ENCODE measurements at regions not wholly inside any gene's neighbourhood (a gene's known extent, or its start where the extent isn't known, plus 50 kb on each side); places are given as distances from the start of the nearest gene placed in this dataset.

GRCh38 chr1:214901718-214902117 is 180.8 kb upstream of the KCNK2 start:
- Histone ChIP-seq H3K36me3 (ENCODE audit: insufficient read depth, low read length, poor library complexity, severe bottlenecking) (no peaks in the 10 kb centered on the region), H3K9me3 (ENCODE audit: low read depth, low read length, poor library complexity, severe bottlenecking) (no peaks in the 10 kb centered on the region), H3K4me1 (ENCODE audit: insufficient read depth, low read length, poor library complexity, severe bottlenecking) (no peaks in the 10 kb centered on the region), H3K4me3 (ENCODE audit: low read depth, low read length, poor library complexity, severe bottlenecking) (no peak overlapping the region), H3K27ac (ENCODE audit: low read depth, low read length, poor library complexity, severe bottlenecking) (no peak overlapping the region), H3K27me3 (replicated peaks; ENCODE audit: insufficient read depth, low read depth, low read length, poor library complexity) (peaks cover 16% of the 10 kb centered on the region)
- ChIA-PET POLR2A (ENCODE audit: low non-redundant PET) (no interaction called here), CTCF (no interaction called here)
- no TSS peak for BruUV-seq (replicated peaks)
- DNase-seq (ENCODE audit: low spot score): no peak
- TF ChIP-seq EZH2 (IDR thresholded peaks at IDR 0.05; ENCODE audit: borderline replicate concordance, low read depth, low read length, poor library complexity, severe bottlenecking): no peak
- no peak for TF ChIP-seq CTCF (conservative IDR thresholded peaks at IDR 0.05; ENCODE audit: low read depth, low read length)
- intact Hi-C loops (cut with micrococcal nuclease; ENCODE audit: unreplicated experiment): no loop called here

DNA sequence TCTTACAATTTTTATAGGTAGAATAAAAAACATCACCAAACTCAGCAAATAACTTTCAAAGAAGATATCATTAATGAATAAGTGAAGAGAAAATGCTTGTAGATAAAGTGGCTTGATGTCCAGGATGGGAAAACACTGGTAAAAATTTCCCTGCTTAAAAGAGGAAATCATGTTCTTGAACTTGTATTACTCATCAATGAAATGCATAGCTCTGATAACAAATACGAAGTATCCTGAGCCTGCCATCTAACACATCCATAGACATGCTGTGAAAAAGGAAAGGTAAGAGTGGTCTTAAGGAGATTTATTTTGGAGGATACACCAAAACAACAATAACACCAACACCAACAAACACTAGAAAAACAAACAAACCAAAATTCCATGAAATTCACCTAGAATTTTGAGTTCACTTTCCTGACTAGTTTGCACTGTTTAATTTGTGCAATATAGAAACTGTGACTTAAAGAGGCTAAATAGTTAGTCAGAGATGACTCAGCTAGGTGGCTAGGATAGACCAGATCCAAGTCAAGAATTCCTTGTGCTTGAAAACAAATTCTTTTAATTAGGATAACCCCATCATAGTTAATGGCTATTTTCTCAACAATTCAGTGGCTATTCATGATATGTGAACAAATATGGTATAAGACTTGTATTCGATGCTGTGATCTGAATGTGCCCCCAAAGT is 179.8 kb upstream of the KCNK2 start:
- no peaks in the 10 kb centered on the region for H3K36me3 ChIP-seq (ENCODE audit: insufficient read depth, low read length, poor library complexity, severe bottlenecking)
- DNase-seq (ENCODE audit: low spot score): no peak
- TF ChIP-seq CTCF (conservative IDR thresholded peaks at IDR 0.05; ENCODE audit: low read depth, low read length) (no peak), EZH2 (IDR thresholded peaks at IDR 0.05; ENCODE audit: borderline replicate concordance, low read depth, low read length, poor library complexity, severe bottlenecking) (no peak)
- no peaks in the 10 kb centered on the region for H3K9me3 ChIP-seq (ENCODE audit: low read depth, low read length, poor library complexity, severe bottlenecking)
- H3K27ac ChIP-seq (ENCODE audit: low read depth, low read length, poor library complexity, severe bottlenecking): no peak overlapping the region
- intact Hi-C loops (cut with micrococcal nuclease; ENCODE audit: unreplicated experiment): no loop called here
- H3K4me3 ChIP-seq (ENCODE audit: low read depth, low read length, poor library complexity, severe bottlenecking): no peak overlapping the region
- peaks cover 11% of the 10 kb centered on the region for H3K27me3 ChIP-seq (replicated peaks; ENCODE audit: insufficient read depth, low read depth, low read length, poor library complexity)
- ChIA-PET POLR2A (ENCODE audit: low non-redundant PET) (no interaction called here), CTCF (no interaction called here)
- H3K4me1 ChIP-seq (ENCODE audit: insufficient read depth, low read length, poor library complexity, severe bottlenecking): no peaks in the 10 kb centered on the region
- no TSS peak for BruUV-seq (replicated peaks)

- Histone ChIP-seq H3K27ac (ENCODE audit: low read depth, low read length, poor library complexity, severe bottlenecking) (no peak overlapping the region), H3K9me3 (ENCODE audit: low read depth, low read length, poor library complexity, severe bottlenecking) (no peaks in the 10 kb centered on the region), H3K27me3 (replicated peaks; ENCODE audit: insufficient read depth, low read depth, low read length, poor library complexity) (peaks cover 38% of the 10 kb centered on the region), H3K4me1 (ENCODE audit: insufficient read depth, low read length, poor library complexity, severe bottlenecking) (no peaks in the 10 kb centered on the region), H3K4me3 (ENCODE audit: low read depth, low read length, poor library complexity, severe bottlenecking) (no peak overlapping the region), H3K36me3 (ENCODE audit: insufficient read depth, low read length, poor library complexity, severe bottlenecking) (no peaks in the 10 kb centered on the region)
- BruUV-seq (replicated peaks): no TSS peak
- ChIA-PET CTCF (interaction anchor here (0.7 kb wide), 1 partner anchor 22 kb away, joined by 4 read pairs; no protein-coding TSS in a partner anchor), POLR2A (ENCODE audit: low non-redundant PET) (interaction anchor here (0.7 kb wide), 1 partner anchor 146 kb away, joined by 3 read pairs; no protein-coding TSS in a partner anchor)
- TF ChIP-seq CTCF (conservative IDR thresholded peaks at IDR 0.05; ENCODE audit: low read depth, low read length) (no peak), EZH2 (IDR thresholded peaks at IDR 0.05; ENCODE audit: borderline replicate concordance, low read depth, low read length, poor library complexity, severe bottlenecking) (no peak)
- no peak for DNase-seq (ENCODE audit: low spot score)
- intact Hi-C loops (cut with micrococcal nuclease; ENCODE audit: unreplicated experiment): no loop called here
These were observed 170.4 kb upstream of the KCNK2 start for GRCh38 chr1:214912127-214912526.
